Stimulated activated naive B cell treated with anti-CD40 and anti-IgM and Interleukin-4, amounts not matched to agents 10 μg/mL and 1 μg/mL and 100 μg/mL, for 72 hours (primary cell): ENCODE measurements at regions not wholly inside any gene's neighbourhood (a gene's known extent, or its start where the extent isn't known, plus 50 kb on each side); places are given as distances from the start of the nearest gene placed in this dataset.
A peak's percentile ranks its signal among the peaks of the same experiment; 100 is the strongest.
"Not testable (repeated sequence)": the region's sequence is repeated elsewhere in the genome, so short reads cannot be mapped to it uniquely, and the experiment has no call there.

Experiments used
- ATAC-seq, 2 donors: fragments of 150-1000 bp; cut with Tn5 transposase; replicated peaks; 2 replicates each; pipeline ENCODE4 v1.10.0; 2021; ENCODE audit warnings: moderate library complexity in 1 of 2
- DNase-seq: peaks from one replicate; pipeline ENCODE4 v3.0.0; 2021
- H3K27ac Mint-ChIP-seq: one replicate; pipeline ENCODE4 v1.8.0; 2022; ENCODE audit warnings: mild to moderate bottlenecking, mixed read lengths
- H3K27me3 Mint-ChIP-seq, 2 donors: one replicate each; pipeline ENCODE4 v1.8.0; 2022; ENCODE audit warnings: mixed read lengths in 2 of 2
- H3K36me3 Mint-ChIP-seq, 2 donors: one replicate each; pipeline ENCODE4 v1.8.0; 2022; ENCODE audit warnings: mixed read lengths in 2 of 2, mild to moderate bottlenecking in 1 of 2
- H3K4me1 Mint-ChIP-seq, 2 donors: one replicate each; pipeline ENCODE4 v1.8.0; 2022; ENCODE audit warnings: mixed read lengths in 2 of 2, mild to moderate bottlenecking in 1 of 2
- H3K4me3 Mint-ChIP-seq, 2 donors: one replicate each; pipeline ENCODE4 v1.8.0; 2022; ENCODE audit warnings: mild to moderate bottlenecking in 2 of 2, mixed read lengths in 2 of 2, moderate library complexity in 1 of 2
- H3K9me3 Mint-ChIP-seq, 2 donors: one replicate each; pipeline ENCODE4 v1.8.0; 2022; ENCODE audit warnings: mixed read lengths in 2 of 2, mild to moderate bottlenecking in 1 of 2

- Mint-ChIP-seq H3K4me1 (no peaks in the 10 kb centered on the region), H3K27me3 (no peaks in the 10 kb centered on the region), H3K4me3 (no peak overlapping the region), H3K27ac (no peak overlapping the region), H3K9me3 (no peaks in the 10 kb centered on the region), H3K36me3 (no peaks in the 10 kb centered on the region)
- DNase-seq (no peak), ATAC-seq (peak in 1 of 2 donors; percentile 25)
Measured at GRCh38 chr10:85448716-85449115, 917.9 kb downstream of the GRID1 start.

GRCh38 chr10:85454386-85454785 lies 912.2 kb downstream of the GRID1 start:
- no peaks in the 10 kb centered on the region for H3K9me3 Mint-ChIP-seq
- no peaks in the 10 kb centered on the region for H3K36me3 Mint-ChIP-seq
- H3K27ac Mint-ChIP-seq: no peak overlapping the region
- DNase-seq (no peak), ATAC-seq (no peak)
- H3K27me3 Mint-ChIP-seq: no peaks in the 10 kb centered on the region
- H3K4me3 Mint-ChIP-seq: no peak overlapping the region
- no peaks in the 10 kb centered on the region for H3K4me1 Mint-ChIP-seq

GRCh38 chr10:85457191-85457590 lies 909.4 kb downstream of the GRID1 start:
- no peaks in the 10 kb centered on the region for H3K9me3 Mint-ChIP-seq
- no peak overlapping the region for H3K4me3 Mint-ChIP-seq
- no peaks in the 10 kb centered on the region for H3K27me3 Mint-ChIP-seq
- DNase-seq (no peak), ATAC-seq (no peak)
- no peaks in the 10 kb centered on the region for H3K4me1 Mint-ChIP-seq
- H3K27ac Mint-ChIP-seq: no peak overlapping the region
- H3K36me3 Mint-ChIP-seq: no peaks in the 10 kb centered on the region

GRCh38 chr10:85458324-85458723 lies 908.3 kb downstream of the GRID1 start:
- no peaks in the 10 kb centered on the region for H3K36me3 Mint-ChIP-seq
- DNase-seq: no peak
- H3K27ac Mint-ChIP-seq: no peak overlapping the region
- no peaks in the 10 kb centered on the region for H3K4me1 Mint-ChIP-seq
- no peak overlapping the region for H3K4me3 Mint-ChIP-seq
- no peaks in the 10 kb centered on the region for H3K27me3 Mint-ChIP-seq
- ATAC-seq: no peak
- H3K9me3 Mint-ChIP-seq: no peaks in the 10 kb centered on the region

GRCh38 chr10:85459906-85460305 lies 906.7 kb downstream of the GRID1 start:
- Mint-ChIP-seq H3K4me3 (no peak overlapping the region), H3K27ac (no peak overlapping the region), H3K36me3 (no peaks in the 10 kb centered on the region)

GRCh38 chr10:85464336-85464735 lies 902.3 kb downstream of the GRID1 start:
- Mint-ChIP-seq H3K9me3 (peaks cover 0 to 3% of the 10 kb centered on the region in 2 donors), H3K27me3 (no peaks in the 10 kb centered on the region), H3K36me3 (no peaks in the 10 kb centered on the region), H3K27ac (no peak overlapping the region), H3K4me1 (no peaks in the 10 kb centered on the region), H3K4me3 (no peak overlapping the region)
- ATAC-seq (peak in 1 of 2 donors; percentile 21), DNase-seq (no peak)

More at GRCh38 chr10:85459906-85460305, 906.7 kb downstream of the GRID1 start:
- ATAC-seq (no peak), DNase-seq (no peak)
- H3K4me1 Mint-ChIP-seq: no peaks in the 10 kb centered on the region
- peaks cover 0 to 1% of the 10 kb centered on the region in 2 donors for H3K9me3 Mint-ChIP-seq
- no peaks in the 10 kb centered on the region for H3K27me3 Mint-ChIP-seq

- Mint-ChIP-seq H3K27ac (no peak overlapping the region), H3K4me1 (no peaks in the 10 kb centered on the region), H3K9me3 (no peaks in the 10 kb centered on the region), H3K4me3 (no peak overlapping the region), H3K36me3 (no peaks in the 10 kb centered on the region), H3K27me3 (no peaks in the 10 kb centered on the region)
- ATAC-seq (no peak), DNase-seq (no peak)
Measured at GRCh38 chr10:85477979-85478378, 888.6 kb downstream of the GRID1 start.

- Mint-ChIP-seq H3K27me3 (no peaks in the 10 kb centered on the region), H3K4me3 (no peak overlapping the region), H3K27ac (no peak overlapping the region), H3K4me1 (no peaks in the 10 kb centered on the region), H3K9me3 (peaks cover 0 to 4% of the 10 kb centered on the region in 2 donors), H3K36me3 (no peaks in the 10 kb centered on the region)
- DNase-seq (no peak), ATAC-seq (no peak)
Measured at GRCh38 chr10:85490431-85490830, 876.2 kb downstream of the GRID1 start.

- no peaks in the 10 kb centered on the region for H3K27me3 Mint-ChIP-seq
- ATAC-seq (no peak), DNase-seq (no peak)
- H3K27ac Mint-ChIP-seq: no peak overlapping the region
- H3K4me3 Mint-ChIP-seq: no peak overlapping the region
- peaks cover 0 to 2% of the 10 kb centered on the region in 2 donors for H3K9me3 Mint-ChIP-seq
- no peaks in the 10 kb centered on the region for H3K4me1 Mint-ChIP-seq
- no peaks in the 10 kb centered on the region for H3K36me3 Mint-ChIP-seq
Measured at GRCh38 chr10:85491652-85492051, 874.9 kb downstream of the GRID1 start.

- H3K9me3 Mint-ChIP-seq: peaks cover 0 to 2% of the 10 kb centered on the region in 2 donors
- H3K4me1 Mint-ChIP-seq: no peaks in the 10 kb centered on the region
- H3K27ac Mint-ChIP-seq: no peak overlapping the region
- no peak for DNase-seq
- no peak for ATAC-seq
- no peaks in the 10 kb centered on the region for H3K27me3 Mint-ChIP-seq
- H3K36me3 Mint-ChIP-seq: no peaks in the 10 kb centered on the region
- no peak overlapping the region for H3K4me3 Mint-ChIP-seq
Measured at GRCh38 chr10:85492684-85493083, 873.9 kb downstream of the GRID1 start.

GRCh38 chr10:85493703-85494102 lies 872.9 kb downstream of the GRID1 start:
- Mint-ChIP-seq H3K9me3 (peaks cover 0 to 2% of the 10 kb centered on the region in 2 donors), H3K4me1 (no peaks in the 10 kb centered on the region), H3K27me3 (no peaks in the 10 kb centered on the region), H3K27ac (no peak overlapping the region), H3K4me3 (no peak overlapping the region), H3K36me3 (no peaks in the 10 kb centered on the region)
- DNase-seq (no peak), ATAC-seq (no peak)

GRCh38 chr10:85504641-85505040 lies 862.0 kb downstream of the GRID1 start:
- H3K4me1 Mint-ChIP-seq, ATAC-seq, H3K27ac Mint-ChIP-seq, H3K27me3 Mint-ChIP-seq, H3K36me3 Mint-ChIP-seq, H3K4me3 Mint-ChIP-seq, DNase-seq: not testable (repeated sequence)
- peaks cover 7 to 15% of the 10 kb centered on the region in 2 donors for H3K9me3 Mint-ChIP-seq

- Mint-ChIP-seq H3K36me3 (no peaks in the 10 kb centered on the region), H3K27ac (no peak overlapping the region), H3K4me1 (no peaks in the 10 kb centered on the region), H3K9me3 (peaks cover 0 to 4% of the 10 kb centered on the region in 2 donors), H3K4me3 (no peak overlapping the region), H3K27me3 (no peaks in the 10 kb centered on the region)
- DNase-seq (no peak), ATAC-seq (no peak)
Measured at GRCh38 chr10:85508159-85508558, 858.4 kb downstream of the GRID1 start.

- Mint-ChIP-seq H3K4me3 (no peak overlapping the region), H3K27me3 (no peaks in the 10 kb centered on the region), H3K36me3 (no peaks in the 10 kb centered on the region), H3K27ac (no peak overlapping the region), H3K4me1 (no peaks in the 10 kb centered on the region), H3K9me3 (no peaks in the 10 kb centered on the region)
- DNase-seq: no peak
- no peak for ATAC-seq
Measured at GRCh38 chr10:85510682-85511081, 855.9 kb downstream of the GRID1 start.

- no peaks in the 10 kb centered on the region for H3K36me3 Mint-ChIP-seq
- DNase-seq (no peak), ATAC-seq (no peak)
- H3K4me3 Mint-ChIP-seq: no peak overlapping the region
- H3K4me1 Mint-ChIP-seq: no peaks in the 10 kb centered on the region
- no peaks in the 10 kb centered on the region for H3K27me3 Mint-ChIP-seq
- no peak overlapping the region for H3K27ac Mint-ChIP-seq
- H3K9me3 Mint-ChIP-seq: no peaks in the 10 kb centered on the region
Measured at GRCh38 chr10:85513436-85513835, 853.2 kb downstream of the GRID1 start.

- Mint-ChIP-seq H3K36me3 (no peaks in the 10 kb centered on the region), H3K4me1 (no peaks in the 10 kb centered on the region), H3K9me3 (no peaks in the 10 kb centered on the region), H3K27me3 (no peaks in the 10 kb centered on the region), H3K4me3 (no peak overlapping the region), H3K27ac (no peak overlapping the region)
- ATAC-seq: no peak
- no peak for DNase-seq
Measured at GRCh38 chr10:85515316-85515715, 851.3 kb downstream of the GRID1 start.
